Mesendoderm (in vitro differentiated cells): ENCODE measurements at regions not wholly inside any gene's neighbourhood (a gene's known extent, or its start where the extent isn't known, plus 50 kb on each side); places are given as distances from the start of the nearest gene placed in this dataset.
"Not testable (repeated sequence)": the region's sequence is repeated elsewhere in the genome, so short reads cannot be mapped to it uniquely, and the experiment has no call there.

ENCODE experiments used
- DNase-seq: peaks from one replicate; pipeline ENCODE4 v3.0.0; 2013
- H2AK5ac ChIP-seq: 2 replicates; pipeline ENCODE4 v1.6.1; 2013; ENCODE audit warnings: low read length, inconsistent platforms
- H2BK120ac ChIP-seq: 2 replicates; pipeline ENCODE4 v1.6.1; 2013; ENCODE audit warnings: low read depth, mild to moderate bottlenecking, low read length, moderate library complexity, mixed read lengths
- H2BK15ac ChIP-seq: replicated peaks from 2 replicates; pipeline ENCODE4 v1.6.1; 2013; ENCODE audit warnings: low read depth, mild to moderate bottlenecking, moderate library complexity
- H2BK5ac ChIP-seq: 2 replicates; pipeline ENCODE4 v1.6.1; 2013; ENCODE audit warnings: low read length, inconsistent platforms
- H3K18ac ChIP-seq: 2 replicates; pipeline ENCODE4 v1.6.1; 2013; ENCODE audit warnings: mild to moderate bottlenecking, low read length, mixed read lengths
- H3K23ac ChIP-seq: one replicate; pipeline ENCODE4 v1.6.1; 2013; ENCODE audit warnings: low read length
- H3K27ac ChIP-seq: 2 replicates; pipeline ENCODE4 v1.5.1; 2013; ENCODE audit warnings: low read depth, mild to moderate bottlenecking, inconsistent platforms, low read length, moderate library complexity
- H3K27me3 ChIP-seq: 2 replicates; pipeline ENCODE4 v1.6.1; 2013; ENCODE audit warnings: low read length, control low read depth, mild to moderate bottlenecking, inconsistent platforms; ENCODE audit not compliant: insufficient read depth, poor library complexity
- H3K36me3 ChIP-seq: 2 replicates; pipeline ENCODE4 v1.6.1; 2013; ENCODE audit warnings: low read length, inconsistent platforms; ENCODE audit not compliant: control insufficient read depth, insufficient read depth
- H3K4ac ChIP-seq: one replicate; pipeline ENCODE4 v1.6.1; 2013; ENCODE audit warnings: low read depth, mild to moderate bottlenecking, low read length, moderate library complexity
- H3K4me1 ChIP-seq: 2 replicates; pipeline ENCODE4 v1.6.1; 2013; ENCODE audit warnings: low read depth, low read length, inconsistent platforms; ENCODE audit not compliant: control insufficient read depth
- H3K4me2 ChIP-seq: 2 replicates; pipeline ENCODE4 v1.6.1; 2013; ENCODE audit warnings: low read length
- H3K4me3 ChIP-seq: 2 replicates; pipeline ENCODE4 v1.5.1; 2013; ENCODE audit warnings: mild to moderate bottlenecking, low read length
- H3K56ac ChIP-seq: one replicate; pipeline ENCODE4 v1.6.1; 2013; ENCODE audit warnings: low read length
- H3K79me1 ChIP-seq: 2 replicates; pipeline ENCODE4 v1.6.1; 2013; ENCODE audit warnings: low read length, inconsistent platforms
- H3K79me2 ChIP-seq: 2 replicates; pipeline ENCODE4 v1.6.1; 2013; ENCODE audit warnings: mild to moderate bottlenecking, low read length; ENCODE audit not compliant: control insufficient read depth, insufficient read depth
- H3K9ac ChIP-seq: 2 replicates; pipeline ENCODE4 v1.6.1; 2013; ENCODE audit warnings: low read length, inconsistent platforms
- H4K5ac ChIP-seq: one replicate; pipeline ENCODE4 v1.6.1; 2013; ENCODE audit warnings: low read length
- H4K8ac ChIP-seq: one replicate; pipeline ENCODE4 v1.6.1; 2013; ENCODE audit warnings: low read depth, mild to moderate bottlenecking, control low read depth, low read length, moderate library complexity
- WGBS: extraction: QIAGEN DNeasy Blood & Tissue Kit; methylation state at CpG from one replicate; pipeline ENCODE4 v1.1.7; 2013; ENCODE audit warnings: low lambda C conversion rate, missing lambda C conversion rate; ENCODE audit not compliant: insufficient coverage; ENCODE audit errors: extremely low coverage; 5-methylcytosine and 5-hydroxymethylcytosine counted together

GRCh38 chr14:30020271-30020670, 92.6 kb upstream of the PRKD1 start:
- no peak overlapping the region for H3K4ac ChIP-seq
- H3K79me2 ChIP-seq, result no peaks in the 10 kb centered on the region
- H3K4me1 ChIP-seq, result no peaks in the 10 kb centered on the region
- H3K4me3 ChIP-seq, result no peak overlapping the region
- no peak overlapping the region for H3K9ac ChIP-seq
- H4K8ac ChIP-seq, result no peak overlapping the region
- H2BK120ac ChIP-seq, result no peak overlapping the region
- H3K4me2 ChIP-seq, result no peak overlapping the region
- H3K36me3 ChIP-seq, result no peaks in the 10 kb centered on the region
- H3K56ac ChIP-seq, result no peak overlapping the region
- no peak overlapping the region for H4K5ac ChIP-seq
- no peak overlapping the region for H2AK5ac ChIP-seq
- no peak overlapping the region for H3K18ac ChIP-seq
- no peaks in the 10 kb centered on the region for H3K27me3 ChIP-seq
- no peak overlapping the region for H3K23ac ChIP-seq
- H2BK15ac ChIP-seq, result no peak overlapping the region
- no peak overlapping the region for H3K27ac ChIP-seq
- no peak for DNase-seq
- H3K79me1 ChIP-seq, result no peaks in the 10 kb centered on the region
- H2BK5ac ChIP-seq, result no peak overlapping the region
- WGBS, result no CpG with 5 or more reads among the region's 2 CpGs

- no peak overlapping the region for H3K27ac ChIP-seq
- no peaks in the 10 kb centered on the region for H3K79me2 ChIP-seq
- H3K9ac ChIP-seq, result no peak overlapping the region
- no peak overlapping the region for H3K4ac ChIP-seq
- H3K56ac ChIP-seq, result no peak overlapping the region
- no peak overlapping the region for H2BK5ac ChIP-seq
- H3K18ac ChIP-seq, result no peak overlapping the region
- no peak overlapping the region for H4K8ac ChIP-seq
- no peaks in the 10 kb centered on the region for H3K79me1 ChIP-seq
- H2BK15ac ChIP-seq, result no peak overlapping the region
- no peak overlapping the region for H2BK120ac ChIP-seq
- H3K36me3 ChIP-seq, result no peaks in the 10 kb centered on the region
- no CpG with 5 or more reads among the region's 1 CpG for WGBS
- H3K4me3 ChIP-seq, result no peak overlapping the region
- no peak overlapping the region for H3K23ac ChIP-seq
- no peaks in the 10 kb centered on the region for H3K4me1 ChIP-seq
- H3K4me2 ChIP-seq, result no peak overlapping the region
- H3K27me3 ChIP-seq, result no peaks in the 10 kb centered on the region
- no peak for DNase-seq
- H2AK5ac ChIP-seq, result no peak overlapping the region
- no peak overlapping the region for H4K5ac ChIP-seq
Observed at GRCh38 chr14:30020687-30021086, 93.0 kb upstream of the PRKD1 start.

- not testable (repeated sequence) for H3K4me1 ChIP-seq, H3K4me3 ChIP-seq, H4K8ac ChIP-seq, H3K79me2 ChIP-seq, H3K27ac ChIP-seq, H2BK5ac ChIP-seq, H2BK15ac ChIP-seq, H3K27me3 ChIP-seq, H2BK120ac ChIP-seq, H3K79me1 ChIP-seq, H3K18ac ChIP-seq, H3K4ac ChIP-seq, H4K5ac ChIP-seq, H3K36me3 ChIP-seq, H3K9ac ChIP-seq, H3K23ac ChIP-seq, H2AK5ac ChIP-seq, H3K4me2 ChIP-seq, H3K56ac ChIP-seq, DNase-seq
- no CpG with 5 or more reads among the region's 5 CpGs for WGBS
Observed at GRCh38 chr14:30023350-30023749, 95.7 kb upstream of the PRKD1 start.

GRCh38 chr14:30034152-30034551, 106.5 kb upstream of the PRKD1 start:
- peak; percentile 26 for DNase-seq
- H3K56ac ChIP-seq, result no peak overlapping the region

GRCh38 chr14:30035361-30035760, 107.7 kb upstream of the PRKD1 start:
- no CpG with 5 or more reads among the region's 1 CpG for WGBS
- DNase-seq, result no peak
- no peak overlapping the region for H3K56ac ChIP-seq
- H3K27ac ChIP-seq, result no peak overlapping the region
- no peaks in the 10 kb centered on the region for H3K27me3 ChIP-seq
- no peak overlapping the region for H2BK15ac ChIP-seq
- no peak overlapping the region for H4K5ac ChIP-seq
- no peaks in the 10 kb centered on the region for H3K4me1 ChIP-seq
- H3K4me3 ChIP-seq, result no peak overlapping the region
- no peaks in the 10 kb centered on the region for H3K79me2 ChIP-seq
- H4K8ac ChIP-seq, result no peak overlapping the region
- no peak overlapping the region for H3K4me2 ChIP-seq
- no peak overlapping the region for H2BK5ac ChIP-seq
- H3K23ac ChIP-seq, result no peak overlapping the region
- H2BK120ac ChIP-seq, result no peak overlapping the region
- H2AK5ac ChIP-seq, result no peak overlapping the region
- H3K79me1 ChIP-seq, result no peaks in the 10 kb centered on the region
- H3K36me3 ChIP-seq, result no peaks in the 10 kb centered on the region
- no peak overlapping the region for H3K18ac ChIP-seq
- H3K4ac ChIP-seq, result no peak overlapping the region
- no peak overlapping the region for H3K9ac ChIP-seq

More at GRCh38 chr14:30034152-30034551, 106.5 kb upstream of the PRKD1 start:
- Histone ChIP-seq H3K36me3 (no peaks in the 10 kb centered on the region), H3K9ac (no peak overlapping the region), H2BK120ac (no peak overlapping the region), H2BK15ac (no peak overlapping the region), H3K23ac (no peak overlapping the region), H3K27ac (no peak overlapping the region), H4K8ac (no peak overlapping the region), H3K4ac (no peak overlapping the region), H4K5ac (no peak overlapping the region), H2BK5ac (no peak overlapping the region), H3K4me3 (no peak overlapping the region), H3K18ac (no peak overlapping the region), H3K27me3 (no peaks in the 10 kb centered on the region), H3K79me1 (no peaks in the 10 kb centered on the region), H3K4me2 (no peak overlapping the region), H2AK5ac (no peak overlapping the region), H3K79me2 (no peaks in the 10 kb centered on the region), H3K4me1 (no peaks in the 10 kb centered on the region)
- WGBS, result no CpG with 5 or more reads among the region's 1 CpG

GRCh38 chr14:30045720-30046119, 118.1 kb upstream of the PRKD1 start:
- WGBS, result no CpG with 5 or more reads among the region's 5 CpGs
- no peak overlapping the region for H2BK120ac ChIP-seq
- H3K4ac ChIP-seq, result no peak overlapping the region
- no peaks in the 10 kb centered on the region for H3K36me3 ChIP-seq
- no peak overlapping the region for H3K27ac ChIP-seq
- H2BK15ac ChIP-seq, result no peak overlapping the region
- no peaks in the 10 kb centered on the region for H3K27me3 ChIP-seq
- H3K4me2 ChIP-seq, result no peak overlapping the region
- H4K8ac ChIP-seq, result no peak overlapping the region
- no peak overlapping the region for H2BK5ac ChIP-seq
- H3K79me2 ChIP-seq, result no peaks in the 10 kb centered on the region
- H4K5ac ChIP-seq, result no peak overlapping the region
- no peaks in the 10 kb centered on the region for H3K79me1 ChIP-seq
- no peak overlapping the region for H3K18ac ChIP-seq
- H3K4me1 ChIP-seq, result no peaks in the 10 kb centered on the region
- H3K9ac ChIP-seq, result no peak overlapping the region
- H3K23ac ChIP-seq, result no peak overlapping the region
- no peak for DNase-seq
- no peak overlapping the region for H3K4me3 ChIP-seq
- no peak overlapping the region for H3K56ac ChIP-seq
- no peak overlapping the region for H2AK5ac ChIP-seq
